ENCODE measurements at regions not wholly inside any gene's neighbourhood (a gene's known extent, or its start where the extent isn't known, plus 50 kb on each side); places are given as distances from the start of the nearest gene placed in this dataset.
A peak's percentile ranks its signal among the peaks of the same experiment; 100 is the strongest.

GRCh38 chr3:115233021-115233420 is 85.9 kb upstream of the ZBTB20 start:
- H3K36me3 ChIP-seq: no peaks in the 10 kb centered on the region
- no peak for TF ChIP-seq POLR2A (IDR thresholded peaks at IDR 0.05)
- no peak for TF ChIP-seq CTCF (IDR thresholded peaks at IDR 0.05)
- H3K4me3 ChIP-seq: no peak overlapping the region
- H3K27me3 ChIP-seq: no peaks in the 10 kb centered on the region
- no peaks in the 10 kb centered on the region for H3K9me3 ChIP-seq
- no peaks in the 10 kb centered on the region for H3K4me1 ChIP-seq
- DNase-seq (no peak), ATAC-seq (no peak)
- intact Hi-C loops (cut with DNase I): no loop called here
- 85 to 92% (median 85%) methylated on average over 2 of the region's 2 CpGs for WGBS, 4 donors
- H3K27ac ChIP-seq: no peak overlapping the region

- Histone ChIP-seq H3K36me3 (no peaks in the 10 kb centered on the region), H3K4me3 (no peak overlapping the region), H3K27ac (no peak overlapping the region), H3K27me3 (no peaks in the 10 kb centered on the region), H3K9me3 (no peaks in the 10 kb centered on the region), H3K4me1 (peaks cover 0 to 18% (median 1%) of the 10 kb centered on the region in 12 donors)
- intact Hi-C loops (cut with DNase I): no loop called here
- DNase-seq: no peak
- WGBS, 4 donors: 91 to 94% (median 92%) methylated on average over 2 of the region's 2 CpGs
- no peak for ATAC-seq
- TF ChIP-seq CTCF (IDR thresholded peaks at IDR 0.05) (no peak), POLR2A (IDR thresholded peaks at IDR 0.05) (no peak)
Measured at GRCh38 chr3:115236496-115236895, 89.4 kb upstream of the ZBTB20 start.

GRCh38 chr3:115239717-115240116 is 92.6 kb upstream of the ZBTB20 start:
- H3K4me3 ChIP-seq: peak overlapping the region in 1 of 12 donors; percentile 12

GRCh38 chr3:115244350-115244749 is 97.3 kb upstream of the ZBTB20 start:
- no peak for ATAC-seq
- Histone ChIP-seq H3K27ac (no peak overlapping the region), H3K4me3 (no peak overlapping the region), H3K36me3 (no peaks in the 10 kb centered on the region), H3K4me1 (peaks cover 0 to 30% (median 4%) of the 10 kb centered on the region in 12 donors), H3K9me3 (peaks cover 0 to 5% (median 0%) of the 10 kb centered on the region in 12 donors), H3K27me3 (no peaks in the 10 kb centered on the region)
- TF ChIP-seq POLR2A (IDR thresholded peaks at IDR 0.05) (no peak), CTCF (IDR thresholded peaks at IDR 0.05) (no peak)
- WGBS, 4 donors: 87 to 92% (median 89%) methylated on average over 3 of the region's 3 CpGs
- no peak for DNase-seq
- intact Hi-C loops (cut with DNase I): loop anchor here in 1 of 10 donors (2.0 kb wide), 1 partner anchor 56 kb away; no protein-coding TSS in a partner anchor

More at GRCh38 chr3:115239717-115240116, 92.6 kb upstream of the ZBTB20 start:
- intact Hi-C loops (cut with DNase I): no loop called here
- Histone ChIP-seq H3K9me3 (peaks cover 0 to 5% (median 0%) of the 10 kb centered on the region in 12 donors), H3K4me1 (peaks cover 0 to 22% (median 1%) of the 10 kb centered on the region in 12 donors), H3K27me3 (no peaks in the 10 kb centered on the region), H3K27ac (peak overlapping the region in 8 of 12 donors; percentile 7 to 86 (median 42)), H3K36me3 (no peaks in the 10 kb centered on the region)
- DNase-seq (peak in 4 of 5 donors; percentile 57 to 87 (median 60)), ATAC-seq (peak; percentile 91 to 99 (median 98))
- WGBS, 4 donors: 6 to 22% (median 13%) methylated on average over 5 to 6 of the region's 6 CpGs
- TF ChIP-seq POLR2A (IDR thresholded peaks at IDR 0.05) (no peak), CTCF (IDR thresholded peaks at IDR 0.05) (no peak)

Data from heart left ventricle (tissue), 16 donors.